GM19043 (cell line): ENCODE measurements at regions not wholly inside any gene's neighbourhood (a gene's known extent, or its start where the extent isn't known, plus 50 kb on each side); places are given as distances from the start of the nearest gene placed in this dataset.
"Not testable (repeated sequence)": the region's sequence is repeated elsewhere in the genome, so short reads cannot be mapped to it uniquely, and the experiment has no call there.

Source experiments
- ATAC-seq: cut with Tn5 transposase; IDR thresholded peaks from one replicate; pipeline ENCODE4 v1.9.1; 2021; ENCODE audit warnings: low read depth; ENCODE audit not compliant: unreplicated experiment

DNA sequence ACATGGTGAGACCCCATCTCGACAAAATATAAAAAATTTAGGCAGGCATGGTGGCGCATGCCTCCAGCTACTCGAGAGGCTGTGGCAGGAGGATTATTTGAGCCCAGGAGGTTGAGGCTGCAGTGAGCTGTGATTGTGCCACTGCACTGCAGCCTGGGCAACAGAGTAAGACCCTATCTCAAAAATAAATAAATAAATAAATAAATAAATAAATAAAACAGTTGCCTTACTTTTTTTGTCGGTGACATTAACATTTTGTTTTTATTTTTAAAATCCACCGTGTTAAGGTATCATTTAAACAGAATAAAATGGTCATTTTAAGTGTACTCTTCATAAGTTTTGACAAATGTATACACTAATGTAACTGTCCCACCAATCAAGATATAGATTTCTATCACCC is 57.0 kb downstream of the RASL11A start:
- ATAC-seq, result no peak

GRCh38 chr13:27329210-27329609 is 58.6 kb downstream of the RASL11A start:
- ATAC-seq, result no peak

GRCh38 chr13:27334774-27335435 is 64.3 kb downstream of the RASL11A start:
- no peak for ATAC-seq

GRCh38 chr13:27336014-27336673 is 65.5 kb downstream of the RASL11A start:
- ATAC-seq, result no peak

DNA sequence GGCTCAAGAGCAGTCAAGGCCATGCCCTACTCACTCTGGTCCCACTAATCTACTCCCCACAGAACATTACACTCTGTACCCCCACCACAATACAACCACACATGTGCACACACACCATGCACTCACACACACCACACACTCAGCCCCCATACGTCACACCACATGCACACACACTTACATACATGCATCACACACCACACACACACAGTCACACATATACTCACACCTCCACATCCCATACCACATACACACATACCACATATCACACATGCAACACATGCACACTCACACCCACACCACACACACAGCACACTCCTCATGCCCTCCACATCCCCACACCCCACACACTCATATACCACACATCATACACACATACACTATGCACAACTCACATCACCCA is 67.6 kb downstream of the RASL11A start:
- no peak for ATAC-seq

GRCh38 chr13:27338816-27339215 is 68.2 kb downstream of the RASL11A start:
- no peak for ATAC-seq

DNA sequence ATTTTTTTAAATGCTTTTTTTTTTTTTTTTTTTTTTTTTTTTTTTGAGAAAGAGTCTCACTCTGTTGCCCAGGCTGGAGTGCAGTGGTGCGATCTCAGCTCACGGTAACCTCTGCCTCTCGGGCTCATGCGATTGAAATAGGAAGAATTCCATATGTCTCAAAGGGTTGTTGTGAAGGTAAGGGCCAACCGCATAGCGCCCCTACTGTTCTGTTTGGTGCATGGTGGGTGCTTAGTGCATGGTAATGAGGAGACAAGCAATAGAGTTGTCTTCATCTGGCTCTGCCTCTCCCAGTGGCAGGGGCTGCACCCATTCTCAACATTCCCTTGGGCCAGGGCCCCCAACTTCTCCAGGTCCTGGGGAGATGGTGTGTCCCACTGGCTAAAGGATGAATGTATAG is 68.7 kb downstream of the RASL11A start:
- ATAC-seq, result peak; percentile 64

GRCh38 chr13:27341616-27342015 is 71.0 kb downstream of the RASL11A start:
- no peak for ATAC-seq

DNA sequence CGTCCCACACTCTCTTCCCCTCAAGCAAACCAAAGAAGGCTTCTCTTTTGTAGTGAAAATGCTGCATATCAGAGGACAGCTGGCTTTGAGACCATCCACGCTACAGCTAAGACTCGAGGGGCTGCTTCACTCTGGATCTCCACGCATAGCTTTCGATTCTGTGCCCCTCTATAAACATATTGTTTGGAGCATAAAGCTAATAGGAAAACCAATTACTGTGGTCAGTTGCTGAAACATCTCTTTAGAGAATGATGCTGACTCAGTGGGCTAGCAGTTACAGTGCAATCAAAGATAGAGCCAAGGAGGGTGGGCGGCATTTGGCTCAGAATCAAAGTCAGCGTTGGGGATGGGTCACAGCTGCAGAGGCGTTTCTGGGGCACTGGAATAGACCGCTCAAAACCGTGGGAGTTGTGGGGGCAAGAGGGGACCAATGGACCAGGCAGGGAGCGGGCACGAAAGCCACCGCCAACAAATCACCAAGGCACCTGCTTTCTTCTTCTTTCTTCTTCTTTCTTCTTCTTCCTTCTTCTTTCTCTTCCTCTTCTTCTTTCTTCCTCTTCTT is 76.7 kb downstream of the RASL11A start:
- ATAC-seq, result no peak

DNA sequence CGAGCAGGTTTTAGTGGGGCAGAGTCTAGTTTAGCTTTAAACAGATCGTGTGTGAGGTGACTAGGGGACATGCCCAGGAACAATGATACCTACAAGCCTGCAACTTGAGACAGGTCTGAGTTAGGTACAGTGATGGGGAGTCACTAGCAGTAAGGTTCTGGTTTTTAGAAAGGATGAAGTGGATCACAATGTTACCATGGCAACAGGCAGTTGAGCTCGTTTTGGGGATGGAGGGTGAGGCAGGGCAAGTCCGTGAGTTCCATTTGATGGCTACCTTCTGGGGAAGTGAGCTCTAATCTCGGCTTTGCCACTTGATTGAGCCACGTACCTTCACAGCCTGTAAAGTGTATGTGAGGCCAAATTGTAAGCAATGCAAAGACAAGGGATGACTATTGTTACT is 76.0 kb upstream of the GTF3A start:
- no peak for ATAC-seq

DNA sequence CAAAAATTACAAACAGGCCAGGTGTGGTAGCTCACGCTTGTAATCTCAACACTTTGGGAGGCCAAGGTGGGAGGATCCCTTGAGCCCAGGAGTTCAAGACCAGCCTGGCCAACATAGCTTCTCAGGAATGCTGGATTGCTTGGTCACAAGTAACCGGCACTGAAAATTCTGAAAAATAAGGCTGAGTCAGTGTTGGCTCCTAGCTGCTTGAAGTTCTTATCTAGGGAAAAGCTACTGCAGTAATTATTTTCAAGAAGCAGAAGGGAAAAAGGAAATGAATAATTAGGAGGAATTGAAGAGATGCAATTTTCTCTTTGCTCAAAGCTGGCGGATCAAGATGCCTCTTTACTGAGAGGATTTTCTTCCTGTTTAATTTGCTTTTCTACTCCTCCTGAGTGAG is 75.0 kb upstream of the GTF3A start:
- no peak for ATAC-seq

- ATAC-seq, result not testable (repeated sequence)
These were observed 73.6 kb upstream of the GTF3A start for GRCh38 chr13:27350825-27351224.

- ATAC-seq, result no peak
These were observed 71.7 kb upstream of the GTF3A start for GRCh38 chr13:27352698-27353097.

GRCh38 chr13:27353166-27353583 is 71.2 kb upstream of the GTF3A start:
- peak; percentile 99 for ATAC-seq

- no peak for ATAC-seq
These were observed 70.7 kb upstream of the GTF3A start for GRCh38 chr13:27353708-27354107.

DNA sequence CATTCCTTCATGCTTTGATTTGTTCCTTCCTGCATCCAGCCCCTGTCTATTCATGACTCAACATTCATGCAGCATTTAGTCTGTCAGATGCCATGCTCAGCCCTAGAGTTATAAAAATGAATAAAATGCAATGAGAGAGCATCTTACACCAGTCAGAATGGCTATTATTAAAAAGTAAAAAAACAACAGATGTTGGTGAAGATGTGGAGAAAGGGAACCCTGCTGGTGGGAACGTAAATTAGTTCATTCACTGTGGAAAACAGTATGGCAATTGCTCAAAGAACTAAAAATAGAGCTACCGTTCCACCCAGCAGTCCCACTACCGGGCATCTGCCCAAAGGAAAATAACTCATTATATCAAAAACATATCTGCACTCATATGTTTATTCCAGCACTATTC is 70.0 kb upstream of the GTF3A start:
- ATAC-seq, result no peak

- no peak for ATAC-seq
These were observed 68.5 kb upstream of the GTF3A start for GRCh38 chr13:27355894-27356293.

DNA sequence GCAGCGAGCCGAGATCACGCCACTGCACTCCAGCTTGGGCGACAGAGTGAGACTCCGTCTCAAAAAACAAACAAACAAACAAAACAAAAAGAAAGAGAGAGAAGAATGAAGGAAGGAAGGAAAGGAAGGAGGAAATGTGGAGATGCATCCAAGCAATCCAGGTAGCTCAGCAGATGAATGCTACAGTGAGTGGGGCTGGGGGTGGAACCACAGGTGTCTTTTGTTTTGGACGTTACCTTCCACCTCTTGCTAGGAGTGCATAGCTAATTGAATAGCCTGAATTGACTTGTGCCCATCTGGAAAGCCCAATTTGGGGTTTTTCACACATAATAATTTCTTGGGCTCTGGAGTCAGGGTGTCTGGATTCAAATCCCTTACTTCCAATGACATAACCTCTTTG is 66.0 kb upstream of the GTF3A start:
- ATAC-seq, result no peak

- ATAC-seq, result peak; percentile 64
These were observed 65.1 kb upstream of the GTF3A start for GRCh38 chr13:27359199-27359821.

DNA sequence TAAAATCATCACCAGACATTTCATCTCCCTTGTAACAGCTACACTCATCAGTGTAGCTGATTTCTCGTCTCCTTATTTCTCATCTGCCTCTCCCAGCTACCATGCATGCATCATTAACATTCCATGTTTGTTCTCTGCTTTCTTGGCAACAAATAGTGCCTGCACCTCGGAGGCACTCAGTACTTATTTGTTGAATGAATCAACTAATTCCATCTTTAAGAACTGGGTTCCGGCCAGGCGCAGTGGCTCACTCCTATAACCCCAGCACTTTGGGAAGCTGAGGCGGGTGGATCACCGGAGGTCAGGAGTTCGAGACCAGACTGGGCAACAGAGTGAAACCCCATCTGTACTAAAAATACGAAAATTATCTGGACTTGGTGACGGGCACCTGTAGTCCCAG is 63.9 kb upstream of the GTF3A start:
- ATAC-seq, result no peak

- peak; percentile 68 for ATAC-seq
These were observed 62.2 kb upstream of the GTF3A start for GRCh38 chr13:27362064-27362751.
